HG02885 (cell line): ENCODE measurements at regions not wholly inside any gene's neighbourhood (a gene's known extent, or its start where the extent isn't known, plus 50 kb on each side); places are given as distances from the start of the nearest gene placed in this dataset.

Source experiments
- ATAC-seq: cut with Tn5 transposase; IDR thresholded peaks from one replicate; pipeline ENCODE4 v1.9.1; 2021; ENCODE audit warnings: mild to moderate bottlenecking; ENCODE audit not compliant: unreplicated experiment, poor library complexity

GRCh38 chr14:49527221-49527620 is 59.0 kb downstream of the RPS29 start:
- ATAC-seq: no peak

DNA sequence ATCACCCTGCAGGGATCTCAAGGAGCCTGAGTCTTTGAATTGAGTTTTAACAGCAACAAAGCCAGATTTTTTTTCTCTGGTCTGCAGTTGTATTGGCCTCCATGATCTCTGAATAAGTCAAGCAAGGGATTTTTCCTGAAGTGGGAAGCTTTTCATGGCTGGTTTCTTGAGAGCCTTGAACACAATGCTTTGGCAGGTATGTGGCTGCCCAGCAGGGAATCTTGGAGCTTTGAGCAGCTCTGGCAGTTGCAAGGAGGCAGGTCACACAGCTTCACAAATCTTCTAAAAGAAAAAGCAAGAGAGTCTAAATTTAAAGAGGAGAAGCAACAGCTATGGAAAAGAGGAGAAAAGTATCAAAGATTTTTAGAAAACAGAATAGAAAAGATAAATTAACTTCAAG is 60.1 kb downstream of the RPS29 start:
- no peak for ATAC-seq

- no peak for ATAC-seq
These were observed 69.9 kb downstream of the RPS29 start for GRCh38 chr14:49516286-49516685.

- no peak for ATAC-seq
These were observed 73.6 kb downstream of the RPS29 start for GRCh38 chr14:49512571-49512970.

GRCh38 chr14:49512147-49512551 is 74.0 kb downstream of the RPS29 start:
- no peak for ATAC-seq

GRCh38 chr14:49508124-49508523 is 78.1 kb downstream of the RPS29 start:
- ATAC-seq: no peak

GRCh38 chr14:49506650-49507049 is 79.5 kb downstream of the RPS29 start:
- ATAC-seq: no peak

DNA sequence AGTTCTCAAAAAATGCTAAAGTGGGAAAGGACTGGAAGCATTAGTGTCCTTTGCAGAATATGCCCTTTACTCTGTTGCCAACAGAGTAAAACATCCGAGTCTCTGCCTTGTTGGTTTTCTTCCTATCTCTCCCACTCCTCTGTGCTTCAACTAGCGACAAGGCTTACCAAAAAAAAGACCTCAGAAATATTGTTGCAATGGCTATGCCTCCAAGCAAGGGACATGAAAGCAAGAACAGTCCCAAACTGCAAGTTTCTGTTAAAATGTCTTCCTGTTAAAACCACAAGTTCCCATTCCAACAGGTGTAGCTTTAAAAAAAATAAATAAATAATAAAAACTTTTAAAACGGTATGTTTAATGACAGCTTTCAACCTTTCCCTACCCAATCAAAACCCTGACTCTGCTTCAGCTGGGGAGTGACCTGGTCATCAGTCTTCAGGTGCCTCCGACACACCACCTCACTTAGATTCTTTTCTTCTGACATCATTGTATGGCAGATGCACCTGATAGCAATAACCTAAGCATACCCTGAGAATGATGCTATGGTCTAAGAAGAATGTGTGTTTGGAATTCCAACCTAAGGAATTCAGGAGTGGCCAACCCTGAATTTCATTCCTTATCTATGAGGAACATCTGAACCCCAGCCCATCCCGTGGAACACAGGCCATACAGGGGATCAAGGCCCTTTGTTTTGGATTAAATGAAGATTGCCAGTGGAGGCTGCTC is 81.0 kb downstream of the RPS29 start:
- ATAC-seq: no peak

GRCh38 chr14:49497725-49498348 is 88.3 kb downstream of the RPS29 start:
- ATAC-seq: peak; percentile 92

- no peak for ATAC-seq
These were observed 88.9 kb downstream of the RPS29 start for GRCh38 chr14:49497267-49497666.

DNA sequence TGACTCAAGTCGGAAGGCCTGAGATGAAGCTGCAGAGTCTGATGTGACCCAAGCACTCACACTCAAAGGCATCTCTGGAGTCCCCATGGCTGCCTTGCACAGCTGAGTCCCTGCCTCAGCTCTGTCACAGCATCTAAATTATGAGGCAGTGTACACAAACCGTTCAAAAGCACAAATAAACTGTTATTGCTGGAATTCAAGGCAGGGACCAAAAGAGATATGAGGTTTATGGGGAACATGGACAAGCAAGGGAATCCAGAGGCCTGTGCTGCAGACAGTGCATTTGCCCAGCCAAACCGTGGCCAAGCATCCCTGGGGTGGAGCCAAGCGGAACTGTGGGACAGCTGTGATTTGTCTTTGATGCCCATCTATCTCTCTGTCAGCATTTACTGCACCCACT is 91.3 kb downstream of the RPS29 start:
- no peak for ATAC-seq

GRCh38 chr14:49493557-49493956 is 92.6 kb downstream of the RPS29 start:
- ATAC-seq: no peak

- no peak for ATAC-seq
These were observed 94.0 kb downstream of the RPS29 start for GRCh38 chr14:49492151-49492550.

GRCh38 chr14:49489341-49489740 is 96.8 kb downstream of the RPS29 start:
- ATAC-seq: no peak

DNA sequence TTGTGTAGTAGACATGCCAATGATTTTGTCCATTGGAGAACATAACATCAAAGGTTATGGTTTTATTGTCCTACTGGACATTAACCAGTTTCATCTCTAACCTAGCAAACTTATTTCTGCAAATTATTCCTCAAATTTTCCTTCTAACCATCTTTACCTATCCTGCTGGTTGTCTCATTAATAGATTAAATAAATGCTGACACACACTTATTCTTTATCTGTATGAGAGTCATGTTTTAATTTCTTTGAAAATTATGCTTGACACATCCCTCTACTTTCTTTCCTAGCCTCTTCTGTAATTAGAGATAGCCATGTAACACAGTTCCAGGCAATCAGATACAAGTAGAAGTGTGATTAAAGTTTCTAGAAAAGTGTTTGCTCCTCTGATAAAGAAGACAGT is 98.9 kb downstream of the RPS29 start:
- no peak for ATAC-seq

GRCh38 chr14:49485290-49485689 is 100.9 kb downstream of the RPS29 start:
- no peak for ATAC-seq

DNA sequence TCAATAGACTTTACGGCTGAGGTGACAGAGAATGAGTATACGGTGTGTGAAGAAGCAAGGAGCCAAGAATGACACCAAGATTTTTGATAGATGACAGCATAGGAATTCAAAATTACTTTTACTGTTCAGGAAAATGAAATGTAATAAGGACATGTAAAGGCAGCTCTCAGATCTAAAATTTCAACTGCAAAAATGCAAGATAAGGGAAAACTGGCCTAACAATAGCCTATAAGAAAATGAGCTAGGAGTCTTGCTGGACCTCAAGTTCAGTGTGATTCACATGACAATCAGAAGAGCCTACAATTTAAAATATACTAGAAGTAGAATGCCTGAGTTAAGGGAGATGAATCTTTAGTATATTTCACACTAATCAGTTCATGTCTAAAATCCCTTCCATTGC is 102.0 kb downstream of the RPS29 start:
- no peak for ATAC-seq

DNA sequence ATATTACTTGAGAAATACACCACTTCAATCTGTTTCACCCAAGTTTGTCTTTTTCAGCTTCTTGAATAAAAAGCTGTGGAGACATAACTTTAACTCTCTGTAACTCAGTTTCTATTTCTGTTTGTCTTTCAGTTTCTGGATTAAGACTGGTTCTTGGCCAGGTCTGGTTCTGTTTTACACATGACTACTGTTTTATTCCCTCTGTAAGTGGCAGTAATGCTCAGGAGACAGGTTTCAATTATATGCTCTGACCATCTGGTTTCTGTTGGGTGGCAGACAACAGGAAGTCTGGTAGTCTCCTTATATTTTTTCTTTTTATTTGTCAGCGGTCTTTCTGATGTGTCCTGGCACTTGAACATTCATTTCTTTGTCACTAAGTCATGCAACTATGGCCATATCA is 102.9 kb downstream of the RPS29 start:
- peak; percentile 71 for ATAC-seq

- ATAC-seq: no peak
These were observed 105.1 kb downstream of the RPS29 start for GRCh38 chr14:49480979-49481498.

DNA sequence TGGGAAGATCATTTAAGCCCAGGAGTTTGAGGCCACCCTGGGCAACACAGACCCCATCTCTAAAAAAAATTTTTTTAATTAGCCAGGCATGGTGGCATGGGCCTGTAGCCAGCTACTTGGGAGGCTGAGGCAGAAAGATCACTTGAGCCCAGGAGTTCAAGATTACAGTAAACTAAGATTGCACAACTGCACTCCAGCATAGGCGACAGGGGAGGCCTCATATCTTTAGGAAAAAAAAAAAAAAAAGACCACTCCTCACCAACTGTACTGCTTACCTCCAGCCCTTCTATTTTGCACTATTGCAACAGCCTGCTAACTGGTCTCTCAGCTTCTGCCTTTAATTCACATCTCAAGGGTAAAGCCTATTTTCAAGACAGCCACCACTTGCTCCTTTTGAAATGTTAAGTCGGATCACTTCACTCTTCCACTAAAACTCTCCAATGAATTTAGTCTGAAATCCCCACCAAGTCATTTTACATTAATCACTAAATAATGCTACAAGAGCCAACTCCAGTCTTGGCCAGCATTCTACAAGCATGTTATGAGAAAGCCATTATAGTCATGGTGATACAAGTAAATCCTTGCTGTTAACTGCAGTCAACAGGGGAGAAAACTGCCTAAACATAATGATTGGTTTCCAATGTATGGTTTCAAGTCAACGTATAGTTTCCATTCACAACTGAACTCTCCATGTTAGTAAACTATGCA is 106.0 kb downstream of the RPS29 start:
- no peak for ATAC-seq

GRCh38 chr14:49479432-49479831 is 106.7 kb downstream of the RPS29 start:
- ATAC-seq: no peak
